Testis (tissue), 2 donors: ENCODE measurements at regions not wholly inside any gene's neighbourhood (a gene's known extent, or its start where the extent isn't known, plus 50 kb on each side); places are given as distances from the start of the nearest gene placed in this dataset.

ENCODE experiments used
- POLR2A ChIP-seq: fragments of 450-650 bp; IDR thresholded peaks from one replicate; pipeline ENCODE4 v1.6.1; 2017; ENCODE audit warnings: antibody characterized with exemption, mild to moderate bottlenecking, moderate library complexity
- TF ChIP-seq, protein P1 (sequence below), 3 experiments: fragments of 450-650 bp in 2 of 3; fragments of 200-600 bp in 1 of 3; sonication (generic) in 1 of 3; IDR thresholded peaks; one replicate each; pipeline ENCODE4 v1.5.1; 2016 to 2019; ENCODE audit warnings: antibody characterized with exemption in 3 of 3, mild to moderate bottlenecking in 2 of 3, moderate library complexity in 1 of 3

DNA sequence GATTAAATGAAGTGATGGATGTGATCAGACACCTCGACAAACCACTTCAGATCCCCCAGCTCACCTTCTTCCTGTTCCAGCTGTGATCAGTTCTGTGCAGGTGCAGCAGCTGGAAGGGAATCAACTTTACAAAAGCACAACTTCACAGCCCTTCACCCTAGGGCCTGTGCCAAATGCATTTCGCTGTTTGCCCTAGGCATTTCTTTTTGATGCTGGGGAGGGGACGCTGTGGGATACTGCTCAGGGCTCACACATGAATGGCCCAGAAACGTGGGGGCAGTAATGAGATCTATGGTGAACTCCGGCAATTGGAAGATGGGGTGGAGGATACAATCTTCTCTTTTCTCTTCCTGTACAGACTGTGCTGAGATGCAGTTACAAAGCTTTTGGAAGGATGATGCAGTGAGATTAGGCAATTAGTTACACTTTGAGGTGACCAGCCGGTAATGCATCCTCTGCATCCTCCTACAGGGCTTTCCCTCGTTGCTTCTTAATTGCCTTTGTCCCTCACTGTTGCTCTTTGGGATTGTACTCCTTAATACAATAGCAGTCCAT lies 215.1 kb upstream of the PITX2 start:
- TF ChIP-seq, protein P1, sequence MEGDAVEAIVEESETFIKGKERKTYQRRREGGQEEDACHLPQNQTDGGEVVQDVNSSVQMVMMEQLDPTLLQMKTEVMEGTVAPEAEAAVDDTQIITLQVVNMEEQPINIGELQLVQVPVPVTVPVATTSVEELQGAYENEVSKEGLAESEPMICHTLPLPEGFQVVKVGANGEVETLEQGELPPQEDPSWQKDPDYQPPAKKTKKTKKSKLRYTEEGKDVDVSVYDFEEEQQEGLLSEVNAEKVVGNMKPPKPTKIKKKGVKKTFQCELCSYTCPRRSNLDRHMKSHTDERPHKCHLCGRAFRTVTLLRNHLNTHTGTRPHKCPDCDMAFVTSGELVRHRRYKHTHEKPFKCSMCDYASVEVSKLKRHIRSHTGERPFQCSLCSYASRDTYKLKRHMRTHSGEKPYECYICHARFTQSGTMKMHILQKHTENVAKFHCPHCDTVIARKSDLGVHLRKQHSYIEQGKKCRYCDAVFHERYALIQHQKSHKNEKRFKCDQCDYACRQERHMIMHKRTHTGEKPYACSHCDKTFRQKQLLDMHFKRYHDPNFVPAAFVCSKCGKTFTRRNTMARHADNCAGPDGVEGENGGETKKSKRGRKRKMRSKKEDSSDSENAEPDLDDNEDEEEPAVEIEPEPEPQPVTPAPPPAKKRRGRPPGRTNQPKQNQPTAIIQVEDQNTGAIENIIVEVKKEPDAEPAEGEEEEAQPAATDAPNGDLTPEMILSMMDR (IDR thresholded peaks at IDR 0.05), result no peak
- no peak for TF ChIP-seq POLR2A
